HG03457 (cell line): ENCODE measurements at regions not wholly inside any gene's neighbourhood (a gene's known extent, or its start where the extent isn't known, plus 50 kb on each side); places are given as distances from the start of the nearest gene placed in this dataset.
"Not testable (repeated sequence)": the region's sequence is repeated elsewhere in the genome, so short reads cannot be mapped to it uniquely, and the experiment has no call there.

ENCODE experiments used
- ATAC-seq: cut with Tn5 transposase; IDR thresholded peaks from one replicate; pipeline ENCODE4 v1.9.1; 2021; ENCODE audit warnings: moderate number of reproducible peaks; ENCODE audit not compliant: unreplicated experiment

DNA sequence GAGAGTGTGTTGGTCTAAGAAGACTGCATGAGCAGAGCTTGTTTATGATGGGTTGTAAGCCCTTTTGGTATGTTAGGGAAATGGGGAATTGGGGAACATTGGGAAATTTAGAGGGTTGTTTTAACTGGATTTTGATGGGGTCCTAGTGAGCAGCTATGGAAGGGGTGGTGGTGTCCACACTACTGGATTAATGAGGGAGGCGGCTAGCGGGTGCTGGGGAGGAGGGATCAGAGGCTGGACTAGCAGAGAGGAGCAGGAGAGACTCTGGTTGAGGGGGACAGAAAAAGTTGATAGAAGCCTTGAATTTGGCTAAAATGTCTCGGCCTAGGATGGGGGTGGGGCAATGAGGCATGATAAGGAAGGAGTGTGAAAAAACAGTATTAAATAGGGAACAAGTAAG lies 1369.1 kb downstream of the UQCRFS1 start:
- no peak for ATAC-seq

DNA sequence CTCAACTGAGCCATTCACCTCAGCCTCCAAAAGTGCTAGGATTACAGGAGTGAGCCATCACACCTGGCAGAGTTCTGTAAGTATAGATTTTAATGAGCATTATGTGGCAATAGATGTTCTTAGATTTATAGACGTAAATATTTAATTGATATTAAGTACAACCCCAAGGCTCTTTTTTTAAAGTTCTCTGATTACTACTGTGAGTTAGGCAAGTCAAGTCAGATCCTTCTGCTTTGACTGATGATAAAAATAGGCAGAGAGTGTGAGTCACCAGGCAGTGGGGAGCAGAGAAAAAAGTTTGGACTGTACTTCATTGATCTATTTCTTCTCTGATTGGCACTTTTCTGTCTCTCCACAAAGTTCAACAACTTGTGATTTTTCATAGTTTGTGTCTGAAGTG lies 1379.9 kb downstream of the UQCRFS1 start:
- no peak for ATAC-seq

DNA sequence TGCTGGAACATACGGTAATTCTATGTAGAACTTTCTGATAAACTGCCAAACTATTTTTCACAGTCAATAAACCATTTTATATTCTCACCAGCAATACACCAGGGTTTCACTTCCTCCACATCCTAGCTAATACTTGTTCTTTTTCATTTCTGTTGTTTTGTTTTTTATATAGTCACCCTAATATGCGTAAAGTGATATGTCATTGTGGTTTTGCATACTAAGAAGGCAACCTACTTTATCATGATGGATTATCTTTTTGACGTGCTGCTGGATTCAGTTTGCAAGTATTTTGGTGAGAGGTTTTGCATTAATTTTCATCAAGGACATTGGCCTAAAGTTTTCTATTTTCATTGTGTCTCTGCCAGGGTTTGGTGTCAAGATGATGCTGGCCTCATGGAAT lies 1384.1 kb downstream of the UQCRFS1 start:
- ATAC-seq, result no peak

DNA sequence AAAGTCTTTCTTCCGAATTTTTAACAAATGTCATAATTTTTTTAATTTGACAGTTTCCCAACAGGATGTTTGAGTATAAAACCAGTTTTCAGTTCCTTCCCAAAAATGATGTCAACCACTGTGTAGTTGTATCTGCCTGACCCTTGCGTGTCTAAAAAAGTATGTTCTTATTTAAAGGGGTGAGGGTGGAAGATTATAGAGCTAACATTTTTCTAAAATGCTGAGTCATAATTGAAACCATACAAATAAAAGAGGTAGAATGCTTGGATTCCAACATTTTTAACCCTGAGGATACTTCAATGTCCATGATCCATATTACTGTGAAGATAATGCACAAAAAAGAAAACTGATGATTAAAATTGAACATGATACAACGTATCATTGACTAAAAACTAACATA lies 1388.8 kb downstream of the UQCRFS1 start:
- ATAC-seq, result no peak

DNA sequence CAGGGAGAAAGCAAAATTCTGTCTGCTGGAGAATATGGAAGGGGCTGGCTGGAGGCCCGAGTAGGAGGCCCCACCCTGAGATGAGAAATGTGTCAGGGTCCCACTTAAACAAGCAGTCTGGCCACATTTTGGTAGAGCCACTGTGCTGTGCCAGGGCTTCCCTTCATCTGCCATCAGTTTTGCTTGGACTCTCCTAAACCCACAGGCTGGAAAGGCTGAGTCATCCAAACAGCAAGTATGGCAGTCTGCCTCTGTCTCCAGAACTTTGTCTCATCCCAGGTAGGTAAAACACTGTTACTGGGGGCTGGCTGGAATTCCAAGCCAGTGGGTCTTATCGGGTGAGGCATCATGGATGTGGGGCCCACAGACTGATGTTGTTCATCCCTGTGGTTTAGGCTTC lies 1390.6 kb downstream of the UQCRFS1 start:
- ATAC-seq, result no peak

- no peak for ATAC-seq
Measured at GRCh38 chr19:27821418-27822018, 1391.4 kb downstream of the UQCRFS1 start.

DNA sequence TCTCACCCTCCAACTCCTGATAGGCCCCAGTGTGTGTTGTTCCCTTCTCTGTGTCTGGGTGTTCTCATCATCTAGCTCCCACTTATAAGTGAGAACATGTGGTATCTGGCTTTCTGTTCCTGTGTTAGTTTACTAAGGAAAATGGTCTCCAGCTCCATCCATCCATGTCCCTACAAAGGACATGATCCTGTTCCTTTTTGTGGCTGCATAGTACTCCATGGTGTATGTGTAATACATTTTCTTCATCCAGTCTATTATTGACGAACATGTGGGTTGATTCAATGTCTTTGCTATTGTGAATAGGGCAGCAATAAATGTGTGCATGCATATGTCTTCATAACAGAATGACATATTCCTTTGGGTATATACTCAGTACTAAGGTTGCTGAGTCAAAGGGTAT lies 1397.0 kb downstream of the UQCRFS1 start:
- no peak for ATAC-seq

DNA sequence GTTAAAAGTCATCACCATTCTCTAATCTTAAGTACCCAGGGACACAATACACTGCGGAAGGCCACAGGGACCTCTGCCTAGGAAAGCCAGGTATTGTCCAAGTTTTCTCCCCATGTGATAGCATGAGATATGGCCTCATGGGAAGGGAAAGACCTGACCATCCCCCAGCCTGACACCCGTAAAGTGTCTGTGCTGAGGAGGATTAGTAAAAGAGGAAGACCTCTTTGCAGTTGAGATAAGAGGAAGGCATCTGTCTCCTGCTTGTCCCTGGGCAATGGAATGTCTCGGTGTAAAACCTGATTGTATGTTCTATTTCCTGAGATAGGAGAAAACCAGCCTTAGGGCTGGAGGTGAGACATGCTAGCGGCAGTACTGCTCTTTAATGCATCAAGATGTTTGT lies 1398.1 kb downstream of the UQCRFS1 start:
- not testable (repeated sequence) for ATAC-seq

- ATAC-seq, result not testable (repeated sequence)
Measured at GRCh38 chr19:27814274-27814673, 1398.7 kb downstream of the UQCRFS1 start.

DNA sequence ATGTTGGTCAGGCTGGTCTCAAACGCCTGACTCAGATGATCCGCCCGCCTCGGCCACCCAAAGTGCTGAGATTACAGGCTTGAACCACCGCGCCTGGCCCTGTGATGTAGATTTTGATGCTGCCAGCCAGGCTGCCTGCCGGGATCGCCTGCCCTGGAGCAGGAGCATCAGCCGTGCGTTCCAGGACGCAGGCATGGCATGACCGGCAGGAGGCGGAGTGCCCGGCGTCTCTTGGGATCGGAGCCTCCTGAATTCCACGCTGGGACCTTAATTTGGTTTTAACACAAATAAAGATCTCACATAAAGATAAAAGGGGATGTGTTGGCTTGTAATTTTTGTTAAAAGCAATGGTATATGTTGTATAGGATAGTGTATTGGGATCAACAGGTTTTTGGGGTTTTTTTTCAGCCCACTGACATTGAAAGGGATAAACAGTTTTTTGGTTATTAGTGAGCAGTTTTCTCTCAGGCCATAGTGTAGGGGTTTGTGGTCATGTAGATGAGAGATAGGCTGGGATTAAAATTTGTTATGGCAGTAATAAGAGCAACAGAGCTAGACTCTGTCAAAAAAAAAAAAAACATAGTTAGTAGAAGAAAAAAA lies 1406.4 kb downstream of the UQCRFS1 start:
- no peak for ATAC-seq

DNA sequence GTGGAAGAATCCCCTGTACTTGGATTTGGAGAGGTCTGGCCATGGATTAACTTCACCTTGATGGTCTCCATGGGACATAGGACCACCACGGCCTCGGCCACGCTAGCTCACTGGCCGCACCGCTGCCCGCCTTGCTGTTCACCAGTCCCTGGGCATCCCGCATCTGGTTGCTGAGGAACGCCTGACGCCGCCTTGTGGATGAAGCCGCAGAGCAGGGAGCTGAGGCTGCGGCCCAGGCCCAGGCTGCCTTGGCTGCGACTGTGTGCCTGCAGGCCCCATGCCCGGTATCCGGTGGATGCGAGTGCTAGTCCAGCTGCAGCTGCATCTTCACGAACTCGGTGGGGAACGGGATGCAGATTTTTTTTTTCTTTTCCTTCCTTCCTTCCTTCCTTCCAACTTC lies 1407.1 kb downstream of the UQCRFS1 start:
- no peak for ATAC-seq

GRCh38 chr19:27802293-27802692 lies 1410.7 kb downstream of the UQCRFS1 start:
- not testable (repeated sequence) for ATAC-seq

DNA sequence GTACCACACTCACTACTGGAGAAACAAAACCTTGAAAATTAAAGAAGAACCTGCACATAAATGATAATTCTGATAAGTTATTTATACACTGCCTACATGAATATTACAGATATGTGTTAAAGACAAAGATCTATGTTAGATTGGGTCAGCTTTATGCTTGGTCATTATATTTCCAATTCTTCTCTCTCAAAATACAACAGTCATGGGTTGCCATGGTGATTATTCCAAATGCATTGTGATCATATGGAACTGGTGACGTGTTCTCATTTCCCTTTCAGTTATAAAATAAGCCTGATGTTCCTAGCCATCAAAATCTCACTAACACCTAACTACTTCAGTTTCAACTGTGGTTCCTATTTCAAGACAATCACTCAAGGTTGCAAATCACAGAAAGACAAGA lies 1416.4 kb downstream of the UQCRFS1 start:
- ATAC-seq, result no peak

- ATAC-seq, result no peak
Measured at GRCh38 chr19:27796073-27796472, 1416.9 kb downstream of the UQCRFS1 start.

DNA sequence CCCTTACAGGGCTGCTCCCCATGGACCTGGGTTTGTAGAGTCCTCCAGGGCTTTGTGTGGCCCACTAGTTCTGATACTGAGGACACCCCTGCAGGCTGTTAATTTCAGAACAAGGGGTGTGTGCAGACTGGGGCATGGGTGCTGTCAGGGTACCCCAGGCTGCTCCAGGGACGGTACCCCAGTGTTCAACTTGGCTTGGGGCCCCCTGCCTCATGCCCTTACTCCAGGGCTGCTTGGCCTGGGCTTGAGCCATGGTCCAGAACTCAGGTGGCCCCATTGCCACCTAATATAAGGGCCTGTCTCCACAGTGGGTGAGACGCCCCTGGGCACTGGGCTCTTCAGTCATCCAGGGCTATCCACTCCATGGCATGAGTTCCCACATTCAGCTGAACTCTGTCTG lies 1417.6 kb downstream of the UQCRFS1 start:
- ATAC-seq, result no peak

DNA sequence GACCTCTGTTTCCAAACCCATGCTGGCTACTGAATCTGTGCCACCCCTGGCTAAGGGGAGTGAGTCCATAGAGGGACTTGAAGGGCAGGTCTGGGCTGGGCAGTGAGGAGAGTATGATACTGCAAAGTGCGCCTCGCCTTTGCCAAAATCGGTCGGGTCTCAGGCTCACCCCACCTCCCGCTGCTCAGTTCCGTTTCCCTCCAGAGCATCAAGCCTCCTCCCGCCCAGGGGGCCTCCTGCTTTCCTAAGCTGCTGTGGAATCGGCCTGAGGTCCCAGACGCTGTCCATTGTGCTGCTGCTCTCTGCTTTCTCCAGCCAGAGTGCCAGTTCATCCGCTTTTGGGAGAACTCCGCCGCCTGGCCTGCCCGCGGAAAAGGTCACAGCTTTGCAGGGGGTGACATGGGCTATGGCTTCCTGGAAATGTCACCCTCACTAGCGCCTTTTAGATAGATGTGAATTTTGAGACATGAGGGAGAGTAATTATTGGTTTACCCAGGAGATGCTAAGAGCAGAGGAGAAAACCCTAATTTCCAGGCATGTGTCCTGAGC lies 1418.4 kb downstream of the UQCRFS1 start:
- ATAC-seq, result peak; percentile 2

DNA sequence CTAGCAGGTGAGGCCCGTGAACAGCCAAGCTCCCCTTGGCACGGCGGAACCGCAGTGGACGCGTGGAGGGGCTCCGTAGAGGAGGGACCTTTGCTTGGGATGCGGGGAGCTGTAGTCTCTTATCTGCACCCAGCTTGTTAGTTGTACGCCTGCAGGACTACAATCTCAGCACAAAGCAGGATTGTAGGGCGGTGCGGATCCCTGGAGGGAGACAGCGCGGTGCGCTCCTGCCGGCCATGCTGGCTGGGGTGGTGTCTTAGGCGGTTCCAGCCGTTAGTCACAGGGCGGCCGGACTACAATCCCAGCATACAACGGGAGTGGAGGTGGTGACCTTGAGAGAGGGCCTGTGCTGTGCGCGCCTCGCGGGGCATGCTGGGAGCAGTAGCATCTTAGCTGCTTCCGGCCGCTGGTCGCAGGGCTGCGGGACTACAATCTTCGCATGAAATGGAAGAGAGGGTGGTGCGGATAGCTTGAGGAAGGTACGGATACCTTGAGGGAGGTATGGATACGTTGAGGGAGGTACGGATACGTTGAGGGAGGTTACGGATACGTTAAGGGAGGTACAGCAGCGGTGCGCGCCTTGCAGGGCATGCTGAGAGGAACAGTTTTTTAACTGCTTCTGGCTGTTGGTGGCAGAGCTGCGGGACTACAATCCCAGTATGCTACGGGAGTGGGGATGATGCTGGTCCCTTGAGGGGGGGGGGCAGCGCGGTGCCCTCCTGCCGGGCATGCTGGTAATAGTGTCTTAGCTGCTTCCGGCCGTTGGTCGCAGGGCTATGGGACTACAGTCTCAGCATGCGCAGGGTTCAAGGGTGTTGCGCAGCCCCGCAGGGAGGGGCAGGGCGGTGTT lies 1419.1 kb downstream of the UQCRFS1 start:
- peak; percentile 92 for ATAC-seq

- peak; percentile 56 for ATAC-seq
Measured at GRCh38 chr19:27793128-27793643, 1419.8 kb downstream of the UQCRFS1 start.

GRCh38 chr19:27792576-27793127 lies 1420.3 kb downstream of the UQCRFS1 start:
- no peak for ATAC-seq

DNA sequence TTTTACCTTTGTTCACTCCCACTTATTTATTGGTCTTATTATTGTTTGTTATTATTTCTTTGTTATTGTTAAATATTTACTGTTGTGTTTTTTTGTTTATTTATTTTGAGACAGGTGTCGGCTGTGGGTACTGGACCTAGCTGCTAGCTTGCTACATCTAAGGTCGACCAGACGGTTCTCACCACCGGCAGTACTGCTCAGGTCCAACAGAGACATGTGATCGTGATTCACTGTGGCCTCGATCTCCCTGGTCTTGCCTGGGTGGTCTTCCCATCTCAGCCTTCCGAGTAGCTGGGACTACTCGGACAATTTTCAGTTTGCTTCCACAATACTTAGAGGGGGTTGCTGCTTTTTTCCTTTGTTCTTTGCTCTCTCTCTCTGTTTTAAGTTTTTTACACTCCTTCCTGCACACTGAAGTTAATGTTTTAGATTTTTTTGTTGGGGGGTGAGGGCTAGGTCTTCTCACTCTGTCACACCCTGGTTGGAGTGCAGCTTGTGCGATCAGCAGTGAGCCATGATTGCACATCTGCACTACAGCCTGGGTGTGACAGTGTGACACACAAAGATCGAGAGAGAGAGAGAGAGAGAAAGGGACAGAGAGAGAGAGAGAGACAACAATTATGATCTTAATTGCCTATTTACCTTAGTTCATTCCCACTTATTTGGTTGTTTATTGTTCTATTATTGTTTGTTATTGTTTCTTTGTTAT lies 1432.4 kb downstream of the UQCRFS1 start:
- ATAC-seq, result no peak

GRCh38 chr19:27779954-27780353 lies 1433.0 kb downstream of the UQCRFS1 start:
- no peak for ATAC-seq
